Endothelial cell of umbilical vein (primary cell): ENCODE measurements at regions not wholly inside any gene's neighbourhood (a gene's known extent, or its start where the extent isn't known, plus 50 kb on each side); places are given as distances from the start of the nearest gene placed in this dataset.

Experiments
- CTCF ChIP-seq, 2 donors: IDR thresholded peaks; 1 replicate in 1 of 2; 2 replicates in 1 of 2; pipeline ENCODE4 v1.5.1; 2011; ENCODE audit warnings: low read length in 2 of 2, mild to moderate bottlenecking in 2 of 2, moderate library complexity in 2 of 2, control low read depth in 1 of 2, inconsistent platforms in 1 of 2, low read depth in 1 of 2; ENCODE audit not compliant: insufficient read depth in 1 of 2; ENCODE audit errors: extremely low read depth in 1 of 2
- JUN ChIP-seq: IDR thresholded peaks from 2 replicates; pipeline ENCODE4 v1.6.1; 2011; ENCODE audit warnings: borderline replicate concordance, low read depth; ENCODE audit not compliant: insufficient read length, insufficient read depth
- POLR2A ChIP-seq: IDR thresholded peaks from 2 replicates; pipeline ENCODE4 v1.6.1; 2012; ENCODE audit warnings: low read depth, mild to moderate bottlenecking, control low read depth, low read length
- POLR2AphosphoS5 ChIP-seq: IDR thresholded peaks from 2 replicates; pipeline ENCODE4 v1.6.1; 2012; ENCODE audit warnings: low read depth, mild to moderate bottlenecking, control low read depth, low read length, moderate library complexity; ENCODE audit not compliant: insufficient read depth
- TF ChIP-seq, protein P1 (sequence below): IDR thresholded peaks from 2 replicates; pipeline ENCODE4 v1.6.1; 2011; ENCODE audit not compliant: insufficient read depth, insufficient read length

DNA sequence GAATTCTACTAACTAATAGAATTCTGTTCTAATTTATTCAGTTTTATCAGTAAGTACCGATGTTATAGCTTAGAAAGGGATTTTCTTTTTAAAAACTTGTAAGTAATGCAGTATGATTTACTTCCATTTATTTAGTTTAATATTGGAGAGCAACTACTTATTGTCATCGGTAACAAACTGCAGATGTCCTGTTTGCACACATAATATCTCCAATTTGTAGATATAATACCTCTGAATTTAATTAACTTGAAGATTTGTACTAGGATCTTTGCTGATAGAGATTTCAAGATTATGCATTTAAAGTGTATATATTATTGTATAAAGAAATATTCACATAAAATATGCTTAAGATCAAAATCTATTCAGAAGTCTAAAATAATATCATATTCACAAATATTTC is 356.7 kb downstream of the PCDH17 start:
- TF ChIP-seq POLR2AphosphoS5 = no peak
- TF ChIP-seq CTCF (IDR thresholded peaks at IDR 0.05; ENCODE audit: extremely low read depth in 1 of 2, insufficient read depth in 1 of 2, low read depth in 1 of 2, low read length in 2 of 2) = no peak
- no peak for TF ChIP-seq POLR2A
- TF ChIP-seq, protein P1, sequence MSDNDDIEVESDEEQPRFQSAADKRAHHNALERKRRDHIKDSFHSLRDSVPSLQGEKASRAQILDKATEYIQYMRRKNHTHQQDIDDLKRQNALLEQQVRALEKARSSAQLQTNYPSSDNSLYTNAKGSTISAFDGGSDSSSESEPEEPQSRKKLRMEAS = no peak
- no peak for TF ChIP-seq JUN
